GM18951 (cell line): ENCODE measurements at regions not wholly inside any gene's neighbourhood (a gene's known extent, or its start where the extent isn't known, plus 50 kb on each side); places are given as distances from the start of the nearest gene placed in this dataset.

Experiments used
- POLR2A ChIP-seq: IDR thresholded peaks from 4 replicates; pipeline ENCODE4 v1.6.1; 2011; ENCODE audit warnings: mild to moderate bottlenecking; ENCODE audit not compliant: insufficient read length, insufficient read depth; ENCODE audit errors: extremely low read depth
- in situ Hi-C: fragments of 300-500 bp; cut with MboI; formaldehyde crosslinking; loops from one replicate; pipeline ENCODE4 v1.12.0; 2022; ENCODE audit warnings: low sequenced_read_pairs, mixed read lengths, inconsistent platforms; ENCODE audit not compliant: unreplicated experiment

GRCh38 chr5:2491846-2492245 lies 259.6 kb downstream of the IRX2 start:
- in situ Hi-C loops = no loop called here
- no peak for TF ChIP-seq POLR2A

- in situ Hi-C loops = no loop called here
- TF ChIP-seq POLR2A = no peak
Observed at GRCh38 chr5:2489306-2489705, 262.2 kb downstream of the IRX2 start.

- in situ Hi-C loops = no loop called here
- no peak for TF ChIP-seq POLR2A
Observed at GRCh38 chr5:2488593-2488992, 262.9 kb downstream of the IRX2 start.

- no peak for TF ChIP-seq POLR2A
- in situ Hi-C loops = no loop called here
Observed at GRCh38 chr5:2487152-2487763, 264.2 kb downstream of the IRX2 start.

GRCh38 chr5:2486373-2486772 lies 265.1 kb downstream of the IRX2 start:
- in situ Hi-C loops = no loop called here
- no peak for TF ChIP-seq POLR2A

- in situ Hi-C loops = no loop called here
- no peak for TF ChIP-seq POLR2A
Observed at GRCh38 chr5:2482778-2483177, 268.7 kb downstream of the IRX2 start.

GRCh38 chr5:2480871-2481270 lies 270.6 kb downstream of the IRX2 start:
- in situ Hi-C loops = no loop called here
- TF ChIP-seq POLR2A = no peak

GRCh38 chr5:2475902-2476301 lies 275.6 kb downstream of the IRX2 start:
- TF ChIP-seq POLR2A = no peak
- in situ Hi-C loops = no loop called here

GRCh38 chr5:2472670-2473069 lies 278.8 kb downstream of the IRX2 start:
- no peak for TF ChIP-seq POLR2A
- in situ Hi-C loops = no loop called here

GRCh38 chr5:2471152-2471879 lies 280.2 kb downstream of the IRX2 start:
- in situ Hi-C loops = no loop called here
- no peak for TF ChIP-seq POLR2A

GRCh38 chr5:2466966-2467365 lies 284.5 kb downstream of the IRX2 start:
- no peak for TF ChIP-seq POLR2A
- in situ Hi-C loops = no loop called here

GRCh38 chr5:2465383-2465782 lies 286.1 kb downstream of the IRX2 start:
- TF ChIP-seq POLR2A = no peak
- in situ Hi-C loops = no loop called here

- in situ Hi-C loops = no loop called here
- no peak for TF ChIP-seq POLR2A
Observed at GRCh38 chr5:2464141-2464540, 287.3 kb downstream of the IRX2 start.
